ENCODE measurements at regions not wholly inside any gene's neighbourhood (a gene's known extent, or its start where the extent isn't known, plus 50 kb on each side); places are given as distances from the start of the nearest gene placed in this dataset.
A peak's percentile ranks its signal among the peaks of the same experiment; 100 is the strongest.

- in situ Hi-C loops (cut with MboI; ENCODE audit: low pct_unique_long_range_greater_than_20kb, low sequenced_read_pairs), result loop anchor here (25.0 kb wide), 1 partner anchor 198 kb away; no protein-coding TSS in a partner anchor
- no peak for DNase-seq
These were observed 92.8 kb downstream of the HNRNPLL start for GRCh38 chr2:38509947-38510326.

GRCh38 chr2:38509314-38509946 is 93.3 kb downstream of the HNRNPLL start:
- in situ Hi-C loops (cut with MboI; ENCODE audit: low pct_unique_long_range_greater_than_20kb, low sequenced_read_pairs), result loop anchor here (25.0 kb wide), 1 partner anchor 197 kb away; no protein-coding TSS in a partner anchor

GRCh38 chr2:38508311-38509039 is 94.3 kb downstream of the HNRNPLL start:
- in situ Hi-C loops (cut with MboI; ENCODE audit: low pct_unique_long_range_greater_than_20kb, low sequenced_read_pairs), result loop anchor here (25.0 kb wide), 1 partner anchor 196 kb away; no protein-coding TSS in a partner anchor
- DNase-seq, result peak; percentile 89

More at GRCh38 chr2:38509314-38509946, 93.3 kb downstream of the HNRNPLL start:
- no peak for DNase-seq

GRCh38 chr2:38507712-38508111 is 95.0 kb downstream of the HNRNPLL start:
- DNase-seq, result no peak
- in situ Hi-C loops (cut with MboI; ENCODE audit: low pct_unique_long_range_greater_than_20kb, low sequenced_read_pairs), result loop anchor here (25.0 kb wide), 1 partner anchor 195 kb away; no protein-coding TSS in a partner anchor

- no peak for DNase-seq
- in situ Hi-C loops (cut with MboI; ENCODE audit: low pct_unique_long_range_greater_than_20kb, low sequenced_read_pairs), result loop anchor here (25.0 kb wide), 1 partner anchor 193 kb away; no protein-coding TSS in a partner anchor
These were observed 96.9 kb downstream of the HNRNPLL start for GRCh38 chr2:38505779-38506178.

- in situ Hi-C loops (cut with MboI; ENCODE audit: low pct_unique_long_range_greater_than_20kb, low sequenced_read_pairs), result loop anchor here (25.0 kb wide), 1 partner anchor 192 kb away; no protein-coding TSS in a partner anchor
- no peak for DNase-seq
These were observed 98.6 kb downstream of the HNRNPLL start for GRCh38 chr2:38504169-38504568.

GRCh38 chr2:38502107-38502506 is 100.6 kb downstream of the HNRNPLL start:
- in situ Hi-C loops (cut with MboI; ENCODE audit: low pct_unique_long_range_greater_than_20kb, low sequenced_read_pairs), result loop anchor here (25.0 kb wide), 1 partner anchor 190 kb away; no protein-coding TSS in a partner anchor

GRCh38 chr2:38500283-38500634 is 102.5 kb downstream of the HNRNPLL start:
- in situ Hi-C loops (cut with MboI; ENCODE audit: low pct_unique_long_range_greater_than_20kb, low sequenced_read_pairs), result loop anchor here (25.0 kb wide), 1 partner anchor 188 kb away; no protein-coding TSS in a partner anchor
- DNase-seq, result no peak

More at GRCh38 chr2:38502107-38502506, 100.6 kb downstream of the HNRNPLL start:
- DNase-seq, result no peak

GRCh38 chr2:38499548-38500282 is 103.0 kb downstream of the HNRNPLL start:
- DNase-seq, result no peak
- in situ Hi-C loops (cut with MboI; ENCODE audit: low pct_unique_long_range_greater_than_20kb, low sequenced_read_pairs), result loop anchor here (25.0 kb wide), 1 partner anchor 187 kb away; no protein-coding TSS in a partner anchor

- peak; percentile 41 for DNase-seq
- in situ Hi-C loops (cut with MboI; ENCODE audit: low pct_unique_long_range_greater_than_20kb, low sequenced_read_pairs), result no loop called here
These were observed 104.7 kb downstream of the HNRNPLL start for GRCh38 chr2:38498045-38498481.

- DNase-seq, result no peak
- in situ Hi-C loops (cut with MboI; ENCODE audit: low pct_unique_long_range_greater_than_20kb, low sequenced_read_pairs), result no loop called here
These were observed 105.1 kb downstream of the HNRNPLL start for GRCh38 chr2:38497670-38498037.

- in situ Hi-C loops (cut with MboI; ENCODE audit: low pct_unique_long_range_greater_than_20kb, low sequenced_read_pairs), result no loop called here
- DNase-seq, result no peak
These were observed 105.6 kb downstream of the HNRNPLL start for GRCh38 chr2:38496927-38497669.

GRCh38 chr2:38495880-38496279 is 106.8 kb downstream of the HNRNPLL start:
- in situ Hi-C loops (cut with MboI; ENCODE audit: low pct_unique_long_range_greater_than_20kb, low sequenced_read_pairs), result no loop called here

GRCh38 chr2:38494394-38494793 is 108.3 kb downstream of the HNRNPLL start:
- in situ Hi-C loops (cut with MboI; ENCODE audit: low pct_unique_long_range_greater_than_20kb, low sequenced_read_pairs), result no loop called here
- DNase-seq, result no peak

More at GRCh38 chr2:38495880-38496279, 106.8 kb downstream of the HNRNPLL start:
- no peak for DNase-seq

GRCh38 chr2:38492042-38492615 is 110.6 kb downstream of the HNRNPLL start:
- in situ Hi-C loops (cut with MboI; ENCODE audit: low pct_unique_long_range_greater_than_20kb, low sequenced_read_pairs), result no loop called here
- no peak for DNase-seq

- in situ Hi-C loops (cut with MboI; ENCODE audit: low pct_unique_long_range_greater_than_20kb, low sequenced_read_pairs), result no loop called here
- no peak for DNase-seq
These were observed 111.3 kb downstream of the HNRNPLL start for GRCh38 chr2:38491436-38491835.

GRCh38 chr2:38489846-38490245 is 112.8 kb upstream of the ATL2 start:
- in situ Hi-C loops (cut with MboI; ENCODE audit: low pct_unique_long_range_greater_than_20kb, low sequenced_read_pairs), result no loop called here
- DNase-seq, result no peak

- in situ Hi-C loops (cut with MboI; ENCODE audit: low pct_unique_long_range_greater_than_20kb, low sequenced_read_pairs), result no loop called here
- no peak for DNase-seq
These were observed 110.8 kb upstream of the ATL2 start for GRCh38 chr2:38487852-38488251.
